ENCODE measurements at regions not wholly inside any gene's neighbourhood (a gene's known extent, or its start where the extent isn't known, plus 50 kb on each side); places are given as distances from the start of the nearest gene placed in this dataset.
A peak's percentile ranks its signal among the peaks of the same experiment; 100 is the strongest.

DNA sequence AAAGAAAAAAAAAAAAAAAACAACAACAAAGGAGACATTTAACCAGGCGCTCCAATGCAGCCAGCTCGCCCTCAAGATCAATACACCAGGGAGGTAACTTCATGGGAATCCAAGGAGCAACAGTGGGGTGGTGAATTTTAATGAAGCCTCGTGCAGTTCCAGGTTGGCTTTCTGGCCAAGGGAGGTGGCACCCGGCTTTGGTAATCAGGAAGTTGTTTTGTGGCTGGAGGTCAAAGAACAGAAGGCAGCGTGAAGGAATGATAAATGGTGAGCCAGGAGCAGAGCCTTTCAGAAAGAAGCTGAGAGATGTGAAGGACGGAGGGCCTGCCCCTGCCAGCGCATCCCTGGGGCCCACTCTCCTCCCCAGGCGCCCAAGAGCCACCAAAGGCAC is 188.2 kb upstream of the TSC22D1 start:
- TF ChIP-seq, protein P1, sequence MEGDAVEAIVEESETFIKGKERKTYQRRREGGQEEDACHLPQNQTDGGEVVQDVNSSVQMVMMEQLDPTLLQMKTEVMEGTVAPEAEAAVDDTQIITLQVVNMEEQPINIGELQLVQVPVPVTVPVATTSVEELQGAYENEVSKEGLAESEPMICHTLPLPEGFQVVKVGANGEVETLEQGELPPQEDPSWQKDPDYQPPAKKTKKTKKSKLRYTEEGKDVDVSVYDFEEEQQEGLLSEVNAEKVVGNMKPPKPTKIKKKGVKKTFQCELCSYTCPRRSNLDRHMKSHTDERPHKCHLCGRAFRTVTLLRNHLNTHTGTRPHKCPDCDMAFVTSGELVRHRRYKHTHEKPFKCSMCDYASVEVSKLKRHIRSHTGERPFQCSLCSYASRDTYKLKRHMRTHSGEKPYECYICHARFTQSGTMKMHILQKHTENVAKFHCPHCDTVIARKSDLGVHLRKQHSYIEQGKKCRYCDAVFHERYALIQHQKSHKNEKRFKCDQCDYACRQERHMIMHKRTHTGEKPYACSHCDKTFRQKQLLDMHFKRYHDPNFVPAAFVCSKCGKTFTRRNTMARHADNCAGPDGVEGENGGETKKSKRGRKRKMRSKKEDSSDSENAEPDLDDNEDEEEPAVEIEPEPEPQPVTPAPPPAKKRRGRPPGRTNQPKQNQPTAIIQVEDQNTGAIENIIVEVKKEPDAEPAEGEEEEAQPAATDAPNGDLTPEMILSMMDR (IDR thresholded peaks at IDR 0.05; ENCODE audit: low read depth, low read length, missing control alignments) = no peak
- DNase-seq (ENCODE audit: extremely low read depth, low read depth) = no peak
- H3K4me3 ChIP-seq (replicated peaks; ENCODE audit: low read depth, low read length) = no peak overlapping the region

DNA sequence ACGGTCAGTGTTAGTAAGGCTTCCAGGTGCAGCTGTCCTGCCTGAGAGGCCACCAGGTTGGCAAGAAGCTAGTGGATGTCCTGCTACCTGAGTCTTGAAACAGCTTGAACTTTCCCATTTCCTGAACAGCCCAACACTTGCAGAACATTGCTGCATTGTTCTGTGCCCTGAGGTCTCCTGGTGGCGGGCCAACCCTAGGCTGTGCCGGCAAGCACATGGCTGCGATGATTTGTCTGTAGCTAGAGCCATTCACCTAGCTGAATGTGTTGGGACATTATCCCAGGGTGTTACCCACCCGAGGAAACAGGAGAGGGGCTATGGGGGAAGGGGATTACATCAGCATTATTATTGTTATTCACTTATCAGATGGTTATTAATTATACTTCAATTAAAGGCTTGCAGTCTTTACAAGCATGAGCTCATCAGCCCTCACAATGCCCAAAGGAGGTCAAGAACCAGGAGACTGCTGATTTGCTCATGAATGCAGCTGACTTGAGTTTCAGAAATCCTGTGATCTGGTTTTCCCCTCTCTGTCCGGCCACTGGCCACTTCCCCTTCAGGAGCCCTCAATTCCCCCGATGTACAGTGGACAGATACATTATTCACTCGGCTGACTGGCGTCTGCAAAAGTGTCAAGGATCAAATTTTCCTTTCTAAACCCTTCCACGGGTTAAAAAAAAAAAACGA is 187.6 kb upstream of the TSC22D1 start:
- TF ChIP-seq, protein P1 (IDR thresholded peaks at IDR 0.05; ENCODE audit: low read depth, low read length, missing control alignments) = no peak
- no peak for DNase-seq (ENCODE audit: extremely low read depth, low read depth)
- H3K4me3 ChIP-seq (replicated peaks; ENCODE audit: low read depth, low read length) = no peak overlapping the region

DNA sequence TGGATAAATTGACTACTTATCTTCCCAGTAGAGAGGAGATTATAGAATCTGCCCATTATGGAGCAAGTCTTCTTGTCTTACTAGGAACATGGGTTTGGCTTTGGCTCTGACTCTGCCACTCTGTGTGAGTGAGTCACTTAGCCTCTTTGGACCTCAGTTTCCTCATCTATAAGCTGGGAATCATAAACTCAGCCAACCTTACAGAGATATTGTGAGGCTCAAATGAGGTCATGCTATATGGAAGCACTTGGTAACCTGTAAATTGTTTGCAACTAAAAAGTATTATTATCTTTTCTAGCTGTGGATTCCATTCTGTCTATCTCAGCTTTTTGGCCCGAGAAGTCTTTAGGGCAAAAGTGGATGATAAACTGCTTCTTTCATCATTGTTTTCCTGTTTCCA is 186.8 kb upstream of the TSC22D1 start:
- DNase-seq (ENCODE audit: extremely low read depth, low read depth) = no peak
- TF ChIP-seq, protein P1 (IDR thresholded peaks at IDR 0.05; ENCODE audit: low read depth, low read length, missing control alignments) = no peak
- H3K4me3 ChIP-seq (replicated peaks; ENCODE audit: low read depth, low read length) = no peak overlapping the region

DNA sequence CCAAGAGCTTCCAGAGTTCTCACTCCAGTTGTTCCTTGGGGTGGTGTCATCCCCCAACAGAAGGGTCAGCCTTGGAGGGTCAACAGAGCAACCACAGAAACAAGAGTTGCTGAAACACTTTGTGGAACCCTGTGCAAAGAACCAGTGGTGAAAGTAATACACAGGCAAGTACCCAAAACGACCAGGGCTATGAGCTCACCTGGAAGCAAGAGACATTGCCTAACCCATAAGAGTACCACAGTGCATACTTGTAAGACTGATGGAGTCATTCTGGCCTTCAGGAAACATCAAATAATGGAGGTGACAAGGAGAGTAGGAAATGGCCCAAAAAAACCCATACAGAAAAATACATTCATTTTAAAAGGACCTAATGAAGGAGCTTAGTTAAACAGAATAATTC is 184.3 kb upstream of the TSC22D1 start:
- TF ChIP-seq, protein P1 (IDR thresholded peaks at IDR 0.05; ENCODE audit: low read depth, low read length, missing control alignments) = no peak
- no peak overlapping the region for H3K4me3 ChIP-seq (replicated peaks; ENCODE audit: low read depth, low read length)
- no peak for DNase-seq (ENCODE audit: extremely low read depth, low read depth)

DNA sequence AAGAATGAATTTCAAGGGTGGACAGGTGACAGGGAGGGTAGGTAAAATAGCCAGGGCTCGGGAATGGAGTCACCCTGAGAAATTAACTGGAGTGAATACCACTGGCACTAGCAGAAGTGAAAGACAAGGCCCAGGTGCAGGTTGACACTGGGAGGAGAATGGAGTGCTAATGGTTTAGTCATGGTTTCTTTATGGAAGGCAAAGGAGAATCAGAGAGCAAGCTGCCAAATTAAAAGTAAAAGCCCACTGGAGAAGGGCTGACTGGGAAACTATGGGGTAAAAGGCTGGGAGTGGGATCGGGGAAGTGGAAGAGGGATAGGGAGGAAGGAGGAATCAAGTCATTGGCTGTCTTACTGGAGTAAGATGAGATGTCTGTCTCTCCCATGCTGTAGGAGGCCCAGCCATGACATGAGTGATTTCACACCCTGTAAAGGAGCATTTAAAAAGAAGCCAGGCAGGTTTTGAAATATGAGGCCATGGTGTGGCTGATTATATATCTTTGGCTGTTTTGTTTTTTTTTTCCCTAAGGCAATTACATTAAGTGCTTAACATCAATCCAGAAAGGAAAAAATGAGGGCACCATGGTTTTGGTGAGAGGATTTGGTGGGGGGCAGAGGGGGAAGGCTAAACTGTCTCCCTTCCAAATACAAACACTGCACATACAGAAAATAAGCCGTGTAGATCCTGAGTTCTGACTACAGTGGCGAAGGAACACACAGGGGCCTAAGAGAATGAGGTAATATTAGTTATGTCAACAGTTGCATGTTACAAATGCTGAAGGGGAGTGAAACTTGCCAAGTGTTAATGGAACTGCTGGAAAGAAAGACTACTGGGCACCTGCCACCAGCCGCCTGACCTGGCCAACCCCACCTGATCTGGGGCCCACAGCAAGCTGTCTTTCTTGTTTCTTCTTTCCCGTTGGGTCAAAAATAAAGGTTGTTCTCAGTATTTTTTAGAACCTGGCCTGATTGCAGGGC is 183.5 kb upstream of the TSC22D1 start:
- DNase-seq (ENCODE audit: extremely low read depth, low read depth) = no peak
- TF ChIP-seq, protein P1 (IDR thresholded peaks at IDR 0.05; ENCODE audit: low read depth, low read length, missing control alignments) = no peak
- H3K4me3 ChIP-seq (replicated peaks; ENCODE audit: low read depth, low read length) = no peak overlapping the region

DNA sequence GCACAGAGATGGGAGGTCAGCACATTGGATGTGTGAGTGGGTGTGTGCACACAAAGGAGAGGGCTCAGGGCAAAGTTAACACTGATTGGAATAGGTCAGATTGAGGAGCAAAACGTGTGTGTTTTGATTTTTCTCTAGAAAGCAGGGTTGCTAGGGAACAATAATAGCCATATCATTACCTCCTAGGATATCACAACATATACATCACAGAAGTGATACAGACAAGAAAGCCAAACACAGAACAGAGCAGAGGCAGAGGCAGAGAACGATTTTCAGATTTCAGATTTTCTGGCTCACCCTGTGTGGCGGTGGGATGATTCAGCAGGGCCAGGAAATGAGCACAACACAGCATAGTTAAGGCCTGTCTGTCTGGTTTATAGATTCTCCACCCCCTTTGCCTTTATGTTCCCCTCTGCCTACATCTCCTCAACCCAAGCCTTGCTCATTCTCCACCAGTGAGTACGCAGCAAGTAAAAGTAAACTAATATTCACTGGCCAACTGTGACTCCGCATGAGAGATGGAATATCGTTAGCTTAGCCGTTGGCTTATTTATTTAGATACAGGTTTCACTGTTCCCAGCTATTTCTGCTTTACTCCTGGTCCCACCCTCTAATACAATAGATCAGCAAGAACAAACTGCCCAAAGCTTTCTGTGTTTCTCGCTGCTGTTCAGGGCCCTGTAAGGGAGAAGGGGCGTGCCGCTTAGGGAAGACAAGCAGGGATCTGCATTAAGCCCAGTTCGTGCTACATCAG is 182.7 kb upstream of the TSC22D1 start:
- TF ChIP-seq, protein P1 (IDR thresholded peaks at IDR 0.05; ENCODE audit: low read depth, low read length, missing control alignments) = no peak
- H3K4me3 ChIP-seq (replicated peaks; ENCODE audit: low read depth, low read length) = no peak overlapping the region
- DNase-seq (ENCODE audit: extremely low read depth, low read depth) = peak; percentile 65
